Uterus (tissue), 2 donors: ENCODE measurements at regions not wholly inside any gene's neighbourhood (a gene's known extent, or its start where the extent isn't known, plus 50 kb on each side); places are given as distances from the start of the nearest gene placed in this dataset.

ENCODE experiments used
- CTCF ChIP-seq, 4 experiments: fragments of 200-600 bp in 2 of 4; fragments of 450-650 bp in 2 of 4; sonication (generic) in 2 of 4; IDR thresholded peaks; one replicate each; pipeline ENCODE4 v1.5.1; 2016 to 2019; ENCODE audit warnings: antibody characterized with exemption in 4 of 4, mild to moderate bottlenecking in 2 of 4, moderate library complexity in 1 of 4
- POLR2A ChIP-seq, 2 donors: fragments of 450-650 bp; IDR thresholded peaks; one replicate each; pipeline ENCODE4 v1.6.1; 2016; ENCODE audit warnings: antibody characterized with exemption in 2 of 2, mild to moderate bottlenecking in 1 of 2, moderate library complexity in 1 of 2

- no peak for TF ChIP-seq CTCF (IDR thresholded peaks at IDR 0.05)
- TF ChIP-seq POLR2A (IDR thresholded peaks at IDR 0.05) = no peak
Measured at GRCh38 chr5:155838394-155838793, 488.6 kb upstream of the SGCD start.
